Endothelial cell of umbilical vein (primary cell): ENCODE measurements at regions not wholly inside any gene's neighbourhood (a gene's known extent, or its start where the extent isn't known, plus 50 kb on each side); places are given as distances from the start of the nearest gene placed in this dataset.

Experiments used
- BruUV-seq: library from RNA; stranded (reverse); fragments of 400-500 nt; replicated peaks from 2 replicates; lab custom pipeline; 2021; lab: Mats Ljungman, UMichigan
- CTCF ChIA-PET: fragments of 300-600, 350-600 bp; sonication (Branson Sonifier 250); formaldehyde crosslinking; loops from one replicate; lab custom pipeline; 2021; ENCODE audit warnings: antibody characterized with exemption, inconsistent platforms; lab: Charles Lee
- POLR2A ChIA-PET: fragments of 300-600, 350-600 bp; sonication (Branson Sonifier 250); formaldehyde crosslinking; loops from one replicate; lab custom pipeline; 2021; ENCODE audit warnings: antibody characterized with exemption, inconsistent platforms; lab: Charles Lee
- DNase-seq: peaks from one replicate; pipeline ENCODE4 v3.0.0-alpha.2; 2011; ENCODE audit warnings: low read depth, low spot score
- FAIRE-seq: peaks from 2 replicates; lab custom pipeline; 2011; peaks lifted over from hg19 to GRCh38; lab: Jason Lieb, UNC
- H2AFZ ChIP-seq: 2 replicates; pipeline ENCODE4 v1.6.0; 2012; ENCODE audit warnings: low read depth, low read length, control low read depth, inconsistent platforms
- H3K27ac ChIP-seq: 2 replicates; pipeline ENCODE4 v1.5.1; 2011; ENCODE audit warnings: low read depth, mild to moderate bottlenecking, control low read depth, low read length, moderate library complexity; ENCODE audit not compliant: insufficient read depth
- H3K27me3 ChIP-seq, 2 experiments: 2 replicates each; pipeline versions ENCODE4 v1.6.0 to v1.6.1; 2011; ENCODE audit warnings: low read length in 2 of 2, mixed read lengths in 1 of 2; ENCODE audit not compliant: control insufficient read depth in 2 of 2, insufficient read depth in 2 of 2
- H3K36me3 ChIP-seq, 2 experiments: 2 replicates in 1 of 2; 3 replicates in 1 of 2; pipeline ENCODE4 v1.5.1; 2011; ENCODE audit warnings: low read length in 2 of 2, mild to moderate bottlenecking in 1 of 2, moderate library complexity in 1 of 2; ENCODE audit not compliant: control insufficient read depth in 2 of 2, insufficient read depth in 2 of 2; ENCODE audit errors: extremely low read depth in 1 of 2
- H3K4me1 ChIP-seq: 3 replicates; pipeline ENCODE4 v1.5.1; 2011; ENCODE audit warnings: mild to moderate bottlenecking, low read length; ENCODE audit not compliant: control insufficient read depth, insufficient read depth; ENCODE audit errors: extremely low read depth
- H3K4me2 ChIP-seq: 2 replicates; pipeline ENCODE4 v1.6.1; 2011; ENCODE audit warnings: low read length, control low read depth, mixed read lengths; ENCODE audit not compliant: insufficient read depth
- H3K4me3 ChIP-seq, 3 experiments: fragments of 200-600 bp in 1 of 3; sonication (generic), shearing (Covaris generic) in 1 of 3; replicated peaks in 1 of 3; 2 replicates each; pipeline ENCODE4 v1.5.1; 2011 to 2016; ENCODE audit warnings: control low read depth in 3 of 3, low read length in 3 of 3, mild to moderate bottlenecking in 2 of 3, inconsistent platforms in 1 of 3, low read depth in 1 of 3, moderate library complexity in 1 of 3; ENCODE audit not compliant: insufficient read depth in 1 of 3
- H3K79me2 ChIP-seq: 2 replicates; pipeline ENCODE4 v1.6.0; 2012; ENCODE audit warnings: low read length, inconsistent platforms; ENCODE audit not compliant: control insufficient read depth, insufficient read depth
- H3K9ac ChIP-seq: replicated peaks from 2 replicates; pipeline ENCODE3; 2011; ENCODE audit warnings: low read length, control low read depth; ENCODE audit not compliant: insufficient read depth; ENCODE audit errors: extremely low read depth
- H3K9me1 ChIP-seq: replicated peaks from 3 replicates; pipeline ENCODE4 v1.6.0; 2011; ENCODE audit warnings: mild to moderate bottlenecking, low read length; ENCODE audit not compliant: control insufficient read depth, insufficient read depth; ENCODE audit errors: extremely low read depth
- H3K9me3 ChIP-seq: replicated peaks from 2 replicates; pipeline ENCODE4 v1.5.1; 2012; ENCODE audit warnings: low read length, inconsistent platforms; ENCODE audit not compliant: control insufficient read depth, insufficient read depth
- H4K20me1 ChIP-seq: replicated peaks from 2 replicates; pipeline ENCODE3; 2011; ENCODE audit warnings: mild to moderate bottlenecking, low read length; ENCODE audit not compliant: control insufficient read depth, insufficient read depth; ENCODE audit errors: extremely low read depth
- CTCF ChIP-seq, 2 donors: IDR thresholded peaks; 1 replicate in 1 of 2; 2 replicates in 1 of 2; pipeline ENCODE4 v1.5.1; 2011; ENCODE audit warnings: low read length in 2 of 2, mild to moderate bottlenecking in 2 of 2, moderate library complexity in 2 of 2, control low read depth in 1 of 2, inconsistent platforms in 1 of 2, low read depth in 1 of 2; ENCODE audit not compliant: insufficient read depth in 1 of 2; ENCODE audit errors: extremely low read depth in 1 of 2
- EZH2 ChIP-seq: IDR thresholded peaks from 2 replicates; pipeline ENCODE4 v1.6.1; 2012; ENCODE audit warnings: borderline replicate concordance, low read depth, mild to moderate bottlenecking, moderate library complexity, low read length, inconsistent platforms; ENCODE audit not compliant: severe bottlenecking
- FOS ChIP-seq: IDR thresholded peaks from 2 replicates; pipeline ENCODE4 v1.6.1; 2011; ENCODE audit warnings: mild to moderate bottlenecking, low read length, moderate library complexity, borderline replicate concordance; ENCODE audit not compliant: insufficient read depth
- GATA2 ChIP-seq: IDR thresholded peaks from 2 replicates; pipeline ENCODE4 v1.7.0; 2011; ENCODE audit warnings: low read depth, mild to moderate bottlenecking, moderate library complexity, mixed read lengths, low read length; ENCODE audit not compliant: insufficient read length, insufficient read depth
- JUN ChIP-seq: IDR thresholded peaks from 2 replicates; pipeline ENCODE4 v1.6.1; 2011; ENCODE audit warnings: borderline replicate concordance, low read depth; ENCODE audit not compliant: insufficient read length, insufficient read depth
- MYC ChIP-seq: IDR thresholded peaks from one replicate; pipeline ENCODE4 v1.6.1; 2011; ENCODE audit warnings: mild to moderate bottlenecking, low read depth, low read length
- POLR2A ChIP-seq: IDR thresholded peaks from 2 replicates; pipeline ENCODE4 v1.6.1; 2012; ENCODE audit warnings: low read depth, mild to moderate bottlenecking, control low read depth, low read length
- POLR2AphosphoS5 ChIP-seq: IDR thresholded peaks from 2 replicates; pipeline ENCODE4 v1.6.1; 2012; ENCODE audit warnings: low read depth, mild to moderate bottlenecking, control low read depth, low read length, moderate library complexity; ENCODE audit not compliant: insufficient read depth
- dilution Hi-C: fragments of 300-500 bp; cut with MboI; formaldehyde crosslinking; loops from one replicate; pipeline ENCODE4 v1.15.0; 2019; ENCODE audit warnings: low sequenced_read_pairs; ENCODE audit not compliant: extremely low pct_ligation_motif_present
- intact Hi-C: fragments of 100-400 bp; cut with micrococcal nuclease; formaldehyde crosslinking; loops from one replicate; pipeline ENCODE4 v1.10.0; 2022
- TF ChIP-seq, protein P1 (sequence below): IDR thresholded peaks from 2 replicates; pipeline ENCODE4 v1.6.1; 2011; ENCODE audit not compliant: insufficient read depth, insufficient read length

GRCh38 chrX:43176686-43177085, 398.7 kb upstream of the PPP1R2C start:
- ChIA-PET POLR2A (no interaction called here), CTCF (no interaction called here)
- Histone ChIP-seq H3K9me1 (no peaks in the 10 kb centered on the region), H4K20me1 (no peaks in the 10 kb centered on the region), H3K27ac (no peak overlapping the region), H3K9ac (no peak overlapping the region), H3K4me2 (no peak overlapping the region), H3K79me2 (no peaks in the 10 kb centered on the region), H2AFZ (no peak overlapping the region), H3K27me3 (no peaks in the 10 kb centered on the region), H3K9me3 (no peaks in the 10 kb centered on the region), H3K4me3 (no peak overlapping the region), H3K4me1 (no peaks in the 10 kb centered on the region), H3K36me3 (no peaks in the 10 kb centered on the region)
- intact Hi-C loops: no loop called here
- no peak for FAIRE-seq
- TF ChIP-seq POLR2A (no peak), MYC (no peak), JUN (no peak), POLR2AphosphoS5 (no peak), GATA2 (no peak), FOS (no peak), EZH2 (no peak), CTCF (IDR thresholded peaks at IDR 0.05; ENCODE audit: extremely low read depth in 1 of 2, insufficient read depth in 1 of 2, low read depth in 1 of 2, low read length in 2 of 2) (no peak)
- TF ChIP-seq, protein P1, sequence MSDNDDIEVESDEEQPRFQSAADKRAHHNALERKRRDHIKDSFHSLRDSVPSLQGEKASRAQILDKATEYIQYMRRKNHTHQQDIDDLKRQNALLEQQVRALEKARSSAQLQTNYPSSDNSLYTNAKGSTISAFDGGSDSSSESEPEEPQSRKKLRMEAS: no peak
- BruUV-seq: no TSS peak
- dilution Hi-C loops: no loop called here
- DNase-seq: no peak
